ENCODE measurements at regions not wholly inside any gene's neighbourhood (a gene's known extent, or its start where the extent isn't known, plus 50 kb on each side); places are given as distances from the start of the nearest gene placed in this dataset.
"Not testable (repeated sequence)": the region's sequence is repeated elsewhere in the genome, so short reads cannot be mapped to it uniquely, and the experiment has no call there.

DNA sequence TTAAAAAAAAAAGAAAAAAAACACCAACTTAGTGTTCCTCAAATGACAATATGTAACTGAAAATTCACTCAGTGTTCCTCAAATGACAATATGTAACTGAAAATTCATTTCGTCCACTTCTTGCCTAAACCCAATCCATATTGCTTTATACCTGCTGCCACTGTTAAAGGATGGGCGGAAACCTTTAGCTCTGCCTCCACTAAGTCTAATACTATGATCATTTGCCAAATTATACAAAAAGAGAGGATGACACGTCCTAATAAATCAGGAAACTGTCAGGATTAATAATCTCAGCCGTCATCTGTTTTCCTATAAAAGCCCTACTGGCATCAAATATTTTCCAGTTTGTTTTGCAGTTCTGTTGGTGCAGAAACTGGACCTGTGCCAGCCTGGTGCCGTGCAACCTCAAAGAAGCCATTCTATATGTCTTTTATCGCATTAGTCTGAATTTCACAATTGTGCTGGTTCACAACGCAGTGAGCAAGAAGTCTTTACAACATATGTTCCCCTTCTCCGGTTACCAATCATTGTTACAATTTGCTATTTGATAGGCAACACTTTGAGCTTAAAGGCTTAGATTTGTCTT is 160.4 kb upstream of the KCNH8 start:
- DNase-seq (ENCODE audit: low spot score), result no peak

DNA sequence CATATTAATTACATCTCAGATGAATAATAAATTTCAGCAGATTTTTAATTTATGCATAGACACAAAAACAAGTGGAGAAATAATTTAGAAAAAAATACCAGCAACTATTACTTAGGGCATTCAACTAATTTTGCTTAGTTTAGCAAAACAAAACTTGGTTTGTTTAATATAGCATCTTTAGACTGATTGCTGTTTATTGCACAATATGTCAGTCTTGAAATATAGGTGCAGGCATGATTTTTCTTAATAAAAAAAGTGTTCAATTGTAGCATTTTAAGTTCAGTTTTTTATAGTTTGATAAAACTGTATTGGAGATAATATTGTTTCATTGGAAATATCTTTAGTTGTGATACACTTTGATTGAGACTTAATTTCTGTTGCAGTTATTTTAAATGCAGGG is 161.2 kb upstream of the KCNH8 start:
- DNase-seq (ENCODE audit: low spot score), result no peak

DNA sequence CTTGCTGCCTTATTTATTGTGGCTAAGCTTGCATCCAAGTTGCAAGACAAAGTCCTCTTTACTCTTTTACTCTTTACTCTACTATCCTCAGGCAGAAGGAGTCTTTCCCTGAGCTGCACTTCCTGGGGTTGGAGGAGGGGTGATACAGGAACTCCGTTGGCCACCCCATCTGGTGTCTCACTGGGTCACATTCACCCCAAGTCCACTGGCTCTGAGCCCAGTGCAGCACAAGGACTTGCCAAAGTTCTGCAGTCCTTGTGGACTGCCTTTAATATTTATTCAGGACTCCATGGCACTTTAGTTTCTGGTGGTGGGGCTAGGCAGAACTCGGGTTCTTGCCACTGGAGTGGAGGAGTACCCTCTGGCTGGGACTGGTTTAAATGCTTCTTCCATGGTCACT is 165.4 kb upstream of the KCNH8 start:
- DNase-seq (ENCODE audit: low spot score), result no peak

DNA sequence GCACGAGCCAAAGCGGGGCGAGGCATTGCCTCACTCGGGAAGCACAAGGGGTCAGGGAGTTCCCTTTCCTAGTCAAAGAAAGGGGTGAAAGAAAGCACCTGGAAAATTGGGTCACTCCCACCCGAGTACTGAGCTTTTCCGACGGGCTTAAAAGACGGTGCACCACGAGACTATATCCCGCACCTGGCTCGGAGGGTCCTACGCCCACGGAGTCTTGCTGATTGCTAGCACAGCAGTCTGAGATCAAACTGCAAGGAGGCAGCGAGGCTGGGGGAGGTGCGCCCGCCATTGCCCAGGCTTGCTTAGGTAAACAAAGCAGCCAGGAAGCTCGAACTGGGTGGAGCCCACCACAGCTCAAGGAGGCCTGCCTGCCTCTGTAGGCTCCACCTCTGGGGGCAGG is 172.2 kb upstream of the KCNH8 start:
- not testable (repeated sequence) for DNase-seq (ENCODE audit: low spot score)

DNA sequence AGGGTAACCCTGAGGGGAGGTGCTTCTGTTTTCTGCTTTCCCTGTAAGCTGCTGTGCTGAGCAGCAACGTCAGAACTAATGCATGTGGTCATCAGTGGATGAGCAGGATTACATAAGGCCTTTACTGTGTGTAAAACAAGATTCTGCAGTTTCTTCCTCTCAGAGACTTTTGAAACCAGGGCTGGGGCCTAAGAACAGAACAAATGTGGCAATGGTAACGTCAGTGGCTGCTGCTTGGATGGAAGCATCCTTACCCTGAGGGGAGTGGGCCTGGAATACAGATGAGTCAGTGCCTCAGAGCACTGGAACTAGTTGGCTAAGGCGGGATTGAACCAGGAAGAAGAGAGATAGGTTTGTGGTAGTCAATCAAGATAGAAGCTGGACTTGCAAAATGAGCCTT is 180.2 kb upstream of the KCNH8 start:
- DNase-seq (ENCODE audit: low spot score), result no peak

DNA sequence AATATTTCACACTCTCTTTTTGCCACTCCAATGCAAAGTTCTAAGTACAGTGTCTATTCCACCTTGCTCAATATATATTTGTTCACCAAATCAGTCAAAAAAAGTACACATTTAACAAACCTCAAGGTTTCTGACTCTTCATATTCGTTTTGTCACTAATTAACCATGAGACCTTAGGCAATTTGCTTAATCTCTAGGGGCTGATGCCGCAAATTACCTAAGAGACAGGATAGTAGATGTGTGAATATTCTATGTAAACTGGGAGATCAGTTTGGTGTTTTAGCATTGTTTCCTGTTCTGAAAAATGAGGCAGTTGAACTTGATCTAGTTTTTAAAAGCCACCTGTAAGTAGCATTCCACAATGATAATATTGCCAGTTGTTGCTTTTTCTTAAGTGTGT is 182.5 kb upstream of the KCNH8 start:
- no peak for DNase-seq (ENCODE audit: low spot score)

DNA sequence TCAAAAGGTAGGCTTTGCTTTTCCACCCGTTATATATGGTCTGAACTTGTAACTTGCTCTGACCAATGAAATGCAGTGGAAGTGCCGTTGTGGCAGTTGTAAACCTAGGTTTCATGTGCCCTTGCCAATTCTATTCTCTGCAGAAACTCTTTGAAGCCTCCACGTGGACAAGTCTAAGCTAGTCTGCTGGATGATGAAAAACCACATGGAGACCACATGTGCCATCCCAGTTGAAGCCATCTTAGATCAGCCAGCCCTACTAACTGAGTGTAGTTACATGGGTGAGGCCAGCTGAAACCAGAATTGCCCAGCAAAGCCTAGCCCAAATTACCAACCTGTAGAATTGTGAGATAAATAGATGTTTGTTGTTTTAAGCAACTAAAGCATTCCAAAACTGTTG is 183.7 kb upstream of the KCNH8 start:
- DNase-seq (ENCODE audit: low spot score), result no peak

DNA sequence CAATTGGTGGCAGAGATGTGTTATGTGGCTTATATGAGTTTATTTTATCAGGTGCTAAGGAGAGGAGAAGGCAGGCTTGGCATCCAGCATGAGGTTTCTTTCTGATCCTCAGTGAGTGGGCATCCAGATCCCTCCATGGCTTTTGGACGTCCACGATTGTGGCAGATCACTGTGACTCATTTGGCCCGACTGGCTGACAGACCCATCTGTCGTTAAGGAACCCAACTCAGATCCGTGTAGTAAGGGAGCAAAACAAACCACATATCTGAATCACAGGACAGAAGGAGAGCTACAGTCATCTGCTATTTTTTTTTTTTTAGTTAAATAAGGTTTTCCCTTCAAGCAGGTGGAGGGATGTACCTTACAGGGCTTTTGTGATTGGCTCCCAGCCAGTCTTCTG is 197.0 kb upstream of the KCNH8 start:
- no peak for DNase-seq (ENCODE audit: low spot score)

DNA sequence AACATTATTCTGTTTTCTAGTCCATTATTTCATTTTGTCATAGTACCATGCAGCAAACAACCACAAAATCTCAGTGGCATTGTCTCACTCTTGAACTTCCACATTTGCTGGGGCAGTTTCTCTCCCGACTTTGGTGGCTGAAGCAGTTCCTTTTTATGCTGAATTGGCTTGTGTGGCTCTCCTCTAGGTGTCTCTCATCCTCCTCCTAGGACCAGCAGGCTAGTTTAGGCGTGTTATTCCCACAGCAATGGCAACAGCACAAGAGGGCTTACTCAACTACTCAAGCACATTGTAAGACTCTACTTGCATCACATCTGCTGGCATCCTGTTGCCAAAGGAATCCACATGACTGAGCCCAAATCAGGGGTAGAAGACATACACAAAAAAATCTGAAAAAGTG is 201.8 kb upstream of the KCNH8 start:
- no peak for DNase-seq (ENCODE audit: low spot score)

DNA sequence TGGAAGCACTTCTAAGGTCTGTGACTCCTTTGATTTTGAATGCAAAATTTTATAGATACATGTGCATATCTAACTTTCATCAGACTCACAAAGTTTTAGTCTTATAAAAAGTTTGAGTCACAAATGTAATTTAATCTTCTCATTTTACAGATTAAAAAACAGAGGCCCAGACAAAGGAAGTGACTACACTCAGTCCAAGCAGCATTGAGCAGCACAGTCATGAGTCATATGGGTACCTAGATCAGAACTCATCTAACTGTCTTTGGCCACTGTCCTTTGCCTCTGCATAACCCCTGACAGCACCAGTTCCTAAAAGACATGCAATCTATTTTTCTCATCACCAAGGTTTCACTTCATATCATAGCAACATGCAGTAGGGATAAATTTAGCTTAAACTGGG is 210.7 kb upstream of the KCNH8 start:
- no peak for DNase-seq (ENCODE audit: low spot score)

DNA sequence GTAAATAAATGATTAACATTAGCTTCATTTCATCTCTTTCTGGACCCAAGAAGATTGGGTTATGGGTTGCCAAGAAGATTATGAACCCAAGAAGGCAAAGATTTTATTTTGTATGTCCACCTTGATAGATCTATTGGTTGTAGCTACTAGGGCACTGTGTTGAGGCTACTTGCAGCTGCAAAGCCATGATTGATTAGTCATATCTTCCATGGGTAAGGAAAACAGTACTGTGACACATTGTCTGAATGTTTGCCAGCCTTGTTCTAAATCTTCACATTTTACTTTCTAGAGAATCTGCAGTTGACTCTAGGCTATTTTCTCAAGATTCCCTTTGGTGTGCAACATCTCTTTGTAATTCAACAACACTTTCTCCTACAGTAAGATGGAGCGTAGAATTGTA is 229.2 kb upstream of the KCNH8 start:
- no peak for DNase-seq (ENCODE audit: low spot score)

DNA sequence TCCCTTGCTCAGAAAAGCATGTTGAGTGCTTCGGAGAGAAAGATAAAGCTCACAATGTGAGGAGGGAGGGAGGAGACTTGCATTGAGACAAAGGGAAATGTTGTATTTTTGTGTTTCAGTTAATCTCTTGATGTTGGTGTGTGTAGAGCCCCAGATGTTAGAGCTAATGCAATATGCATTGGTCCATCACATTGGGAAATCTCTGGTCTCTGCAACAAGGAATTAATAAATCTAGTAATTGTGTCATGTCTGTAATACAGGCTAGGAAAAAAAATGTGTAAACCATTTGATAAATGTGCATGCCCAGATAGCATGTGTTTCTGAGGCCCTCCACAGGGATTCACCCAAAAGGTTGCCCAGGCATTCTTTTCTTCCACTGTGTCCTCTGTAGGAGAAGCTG is 230.4 kb upstream of the KCNH8 start:
- no peak for DNase-seq (ENCODE audit: low spot score)

DNA sequence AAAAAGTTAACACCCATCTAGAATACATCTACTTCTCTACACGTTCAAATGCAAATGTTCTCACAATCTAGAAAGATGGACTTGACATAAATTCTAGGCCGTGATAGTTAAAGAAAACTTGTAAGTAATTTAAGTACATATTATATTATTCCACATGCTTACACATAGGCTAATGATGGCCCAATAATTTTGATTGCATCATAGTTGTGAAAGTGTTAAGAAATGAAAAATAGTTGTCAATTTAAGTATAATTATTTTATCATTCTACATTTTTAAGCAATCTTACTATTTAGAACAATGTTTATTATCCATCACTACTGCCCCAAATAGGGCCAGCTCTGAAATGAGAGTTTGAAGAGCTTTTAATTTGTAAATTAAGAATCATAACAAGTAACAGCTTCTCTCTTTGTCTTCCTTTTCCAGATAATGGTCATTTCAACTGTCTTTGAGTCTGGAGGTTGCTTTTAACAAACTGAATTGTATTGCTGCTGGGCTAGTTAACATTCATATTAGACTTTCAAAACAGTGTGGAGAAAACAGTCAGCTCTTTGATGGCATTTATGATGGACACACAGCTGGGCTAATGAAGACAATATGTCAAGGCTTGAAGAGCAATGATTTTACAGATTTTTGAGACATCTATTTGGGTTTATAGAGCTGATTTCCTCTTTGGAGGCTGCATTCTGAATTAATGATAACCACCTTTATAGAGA is 246.1 kb upstream of the KCNH8 start:
- DNase-seq (ENCODE audit: low spot score), result peak; percentile 27

DNA sequence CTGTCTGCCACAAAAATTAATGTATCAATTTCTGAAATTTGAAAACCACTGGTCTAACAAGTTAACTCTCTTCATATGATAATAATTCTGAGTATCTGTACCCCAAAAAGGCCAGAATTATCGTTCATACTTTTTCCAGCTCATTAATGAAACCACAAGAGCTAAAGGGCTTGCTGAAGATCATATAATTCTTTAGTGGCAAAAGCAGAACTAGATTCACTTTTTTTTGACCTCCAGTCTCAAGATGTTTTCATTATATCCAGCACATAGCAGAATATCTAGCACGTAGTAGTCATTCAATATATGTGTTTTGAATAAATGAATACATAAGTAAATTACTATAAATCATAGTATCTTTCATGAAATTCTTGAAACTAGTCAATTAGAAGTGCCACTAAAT is 246.7 kb upstream of the KCNH8 start:
- DNase-seq (ENCODE audit: low spot score), result no peak

DNA sequence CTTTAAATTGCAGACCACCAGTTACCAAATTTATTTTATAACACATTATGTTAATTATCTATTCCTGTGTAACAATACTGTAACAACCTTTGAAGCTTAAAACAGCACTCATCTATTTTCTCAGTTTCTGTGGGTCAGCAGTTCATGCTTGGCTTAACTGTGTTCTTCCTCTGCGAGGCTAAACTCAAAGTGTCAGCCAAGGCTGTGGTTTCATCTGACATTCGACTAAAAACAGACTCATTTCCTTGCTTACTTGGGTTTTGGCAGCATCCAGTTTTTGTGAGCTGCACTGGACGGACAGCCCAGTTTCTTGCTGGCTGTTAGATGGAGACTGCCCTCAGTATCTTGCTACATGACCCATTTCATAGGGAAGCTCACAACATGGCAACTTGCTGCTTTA is 247.3 kb upstream of the KCNH8 start:
- DNase-seq (ENCODE audit: low spot score), result no peak

DNA sequence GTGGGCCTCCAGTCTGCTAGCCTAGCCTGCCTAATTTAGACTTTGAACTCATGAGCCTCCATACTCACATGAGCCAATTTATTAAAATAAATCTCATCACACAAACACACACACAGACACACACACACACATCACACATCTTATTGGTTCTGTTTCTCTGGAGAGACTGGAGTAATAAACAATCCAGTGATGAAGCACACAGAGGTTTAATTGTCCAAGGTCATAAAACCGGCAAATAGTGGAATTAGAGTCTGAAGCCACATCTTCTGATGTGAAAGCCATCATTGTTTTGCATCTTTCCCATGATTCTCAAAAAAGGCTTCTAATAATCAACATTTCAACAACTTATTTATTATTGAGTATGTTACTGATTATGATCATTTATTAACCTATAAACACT is 249.4 kb upstream of the KCNH8 start:
- DNase-seq (ENCODE audit: low spot score), result no peak

DNA sequence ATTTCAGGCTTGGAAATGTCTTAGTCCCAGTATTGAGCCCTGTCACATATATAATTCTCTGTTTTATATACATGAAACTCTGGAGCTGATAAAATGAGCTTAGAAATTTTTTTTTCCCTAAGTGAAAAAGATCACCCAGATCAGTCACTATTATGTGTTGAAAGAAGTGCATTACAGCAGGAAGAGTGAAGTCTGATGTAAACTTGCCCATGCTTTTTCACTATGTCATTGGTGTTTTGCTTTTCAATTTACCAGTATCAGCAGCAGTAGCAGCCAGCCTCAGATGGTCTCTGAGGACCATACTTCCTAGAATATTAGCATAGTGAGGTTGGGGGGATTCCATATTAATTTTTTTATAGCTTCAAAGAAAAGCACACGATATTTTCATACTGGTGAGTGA is 255.6 kb upstream of the KCNH8 start:
- DNase-seq (ENCODE audit: low spot score), result no peak

DNA sequence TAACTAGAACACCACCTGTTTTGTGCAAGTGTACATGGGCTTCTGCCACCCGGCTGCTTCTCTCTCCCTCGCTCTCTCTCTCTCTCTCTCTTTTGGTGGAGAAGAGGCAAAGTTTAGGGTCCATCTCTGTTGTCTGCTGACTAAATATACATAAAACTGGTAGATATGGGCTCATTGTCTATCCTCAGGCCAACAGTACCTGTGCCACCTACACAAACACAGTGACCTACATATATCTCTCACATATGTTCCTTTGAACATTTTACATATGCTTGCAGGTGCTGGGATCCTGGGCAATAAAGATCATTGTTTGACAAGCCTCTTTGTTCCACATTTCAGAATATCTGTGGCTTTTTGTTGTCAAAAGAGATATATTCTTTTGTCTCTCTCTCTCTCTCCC is 256.3 kb upstream of the KCNH8 start:
- DNase-seq (ENCODE audit: low spot score), result no peak

DNA sequence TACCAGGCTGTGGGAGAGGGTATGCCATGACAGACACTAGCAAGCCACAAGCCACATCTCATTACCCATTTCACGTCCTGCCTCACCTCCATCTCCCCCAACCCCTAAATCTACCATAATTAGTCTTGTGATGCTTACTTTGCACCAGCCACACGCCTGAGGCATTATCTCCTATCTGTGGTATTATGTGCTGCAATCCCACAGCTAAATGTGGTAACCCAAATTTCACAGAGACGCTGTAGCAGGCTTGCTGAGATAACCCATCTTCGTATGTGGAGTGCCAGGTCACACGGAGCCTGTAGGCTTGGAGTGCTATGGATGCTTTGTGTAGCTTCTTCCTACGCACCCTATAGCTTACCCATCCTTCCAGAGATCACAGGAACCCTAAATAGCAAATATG is 256.7 kb upstream of the KCNH8 start:
- DNase-seq (ENCODE audit: low spot score), result no peak

DNA sequence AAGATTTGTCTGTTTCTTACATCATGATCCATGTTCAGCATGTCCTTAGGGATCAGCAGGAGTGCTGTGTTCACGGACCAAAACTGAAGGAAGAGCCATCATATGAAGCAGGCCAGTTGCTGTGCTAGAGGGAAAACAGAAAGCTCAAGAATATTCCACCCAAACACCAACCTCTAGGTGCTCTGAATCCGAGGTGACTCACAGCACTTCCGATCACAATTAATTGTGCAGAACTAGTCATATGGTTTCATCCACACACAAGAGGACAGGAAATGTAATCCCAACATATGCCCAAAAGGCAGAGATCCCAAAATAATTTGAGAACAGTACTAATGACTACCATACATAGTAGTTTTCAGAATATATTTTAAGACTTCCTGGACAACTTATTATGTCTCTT is 257.9 kb upstream of the KCNH8 start:
- no peak for DNase-seq (ENCODE audit: low spot score)

DNA sequence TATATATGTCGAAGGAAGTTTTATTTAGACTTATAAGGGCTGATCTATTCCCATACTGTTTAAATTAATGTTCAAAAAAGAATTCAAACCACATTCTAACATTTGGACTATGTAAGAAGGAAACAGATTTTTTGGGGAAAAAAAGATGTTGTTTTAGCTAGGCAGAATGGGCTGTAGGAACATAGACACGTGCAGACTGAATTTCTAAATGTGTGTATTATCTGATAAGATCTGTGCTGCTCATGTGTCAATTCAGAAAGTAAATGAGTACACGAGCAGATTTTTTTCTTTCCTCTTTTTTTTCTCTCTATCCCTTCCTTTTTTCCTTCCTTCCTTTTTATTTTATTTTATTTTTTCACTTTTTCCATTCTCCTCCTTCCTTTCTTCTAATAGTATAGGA is 259.5 kb upstream of the KCNH8 start:
- no peak for DNase-seq (ENCODE audit: low spot score)

DNA sequence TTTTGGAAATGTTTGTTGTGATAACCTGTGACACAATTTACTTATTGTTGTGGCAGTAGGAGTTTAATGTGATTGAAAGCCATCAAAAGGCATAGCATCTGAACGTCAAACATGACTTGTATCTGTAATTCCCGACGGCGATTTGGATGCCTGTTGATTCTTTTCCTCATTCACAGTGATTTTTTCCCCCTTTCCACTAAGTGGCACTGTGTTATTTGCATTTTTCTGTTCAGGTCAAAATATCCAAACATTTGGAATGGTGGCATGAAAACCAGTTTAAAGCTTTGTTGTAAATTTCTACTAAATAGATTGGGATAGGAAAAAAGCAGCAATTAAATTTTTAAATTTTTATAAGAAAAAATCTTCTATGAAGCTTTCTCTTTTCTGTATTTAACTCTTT is 259.9 kb upstream of the KCNH8 start:
- no peak for DNase-seq (ENCODE audit: low spot score)

DNA sequence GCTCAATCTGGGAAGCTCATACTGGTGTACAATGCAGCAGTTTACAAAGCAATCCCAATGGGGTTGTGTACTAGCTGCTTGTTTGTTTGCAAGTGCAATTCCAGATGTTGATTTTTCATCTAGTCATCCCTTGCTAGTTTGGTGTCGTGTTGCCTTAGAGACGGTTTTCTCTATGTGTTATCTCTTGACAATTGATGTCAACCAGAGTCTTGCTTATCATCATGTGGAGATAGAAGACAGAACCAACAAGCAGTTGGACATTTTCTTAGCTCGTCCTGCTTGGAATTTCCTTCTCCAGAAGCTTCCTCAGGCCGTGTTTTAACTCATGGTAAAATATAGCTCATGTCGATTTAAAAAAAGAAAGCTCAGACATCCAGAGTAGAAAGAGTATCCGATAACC is 262.0 kb upstream of the KCNH8 start:
- DNase-seq (ENCODE audit: low spot score), result no peak

DNA sequence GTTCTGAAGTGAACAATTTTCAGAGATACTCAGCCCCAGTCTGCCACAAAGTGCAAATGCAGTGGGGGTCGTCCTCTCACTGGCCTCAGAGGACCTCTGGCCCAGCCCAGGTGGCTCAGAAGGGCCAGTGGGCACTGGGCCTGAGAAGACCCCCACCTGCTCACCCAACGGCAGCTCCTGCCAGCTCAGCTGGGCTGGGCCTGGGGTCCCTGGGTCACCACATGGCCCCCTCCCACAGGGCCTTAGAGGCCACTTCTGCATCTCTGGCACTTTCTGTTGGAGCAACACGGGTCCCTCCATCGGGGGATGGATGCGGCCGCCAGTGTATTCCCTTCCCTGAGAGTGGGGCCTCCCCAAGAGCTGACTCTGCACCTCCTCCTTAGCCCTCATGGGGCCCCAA is 262.7 kb upstream of the KCNH8 start:
- no peak for DNase-seq (ENCODE audit: low spot score)

Measured in putamen (tissue), 1 donor.